Esophagus muscularis mucosa (tissue), 4 donors: ENCODE measurements at regions not wholly inside any gene's neighbourhood (a gene's known extent, or its start where the extent isn't known, plus 50 kb on each side); places are given as distances from the start of the nearest gene placed in this dataset.

Experiments
- DNase-seq: peaks from one replicate; pipeline ENCODE4 v3.0.0-alpha.2; 2017; ENCODE audit errors: extremely low spot score
- H3K27ac ChIP-seq, 4 donors: fragments of 200-600 bp; sonication (generic); replicated peaks in 1 of 4; 1 replicate in 3 of 4; 2 replicates in 1 of 4; pipeline ENCODE4 v1.5.1; 2016 to 2019; ENCODE audit warnings: mild to moderate bottlenecking in 1 of 4
- H3K27me3 ChIP-seq, 4 donors: fragments of 200-600 bp; sonication (generic); one replicate each; pipeline versions ENCODE4 v1.5.1 to v1.6.0; 2016 to 2019
- H3K36me3 ChIP-seq, 4 donors: fragments of 200-600 bp; sonication (generic); one replicate each; pipeline ENCODE4 v1.5.1; 2016 to 2019
- H3K4me1 ChIP-seq, 4 donors: fragments of 200-600 bp; sonication (generic); one replicate each; pipeline ENCODE4 v1.5.1; 2016 to 2019
- H3K4me3 ChIP-seq, 4 donors: fragments of 200-600 bp; sonication (generic); 1 replicate in 2 of 4; 2 replicates in 2 of 4; pipeline ENCODE4 v1.5.1; 2016 to 2019; ENCODE audit warnings: mild to moderate bottlenecking in 4 of 4, moderate library complexity in 1 of 4
- H3K9me3 ChIP-seq, 4 donors: fragments of 200-600 bp; sonication (generic); 1 replicate in 3 of 4; 2 replicates in 1 of 4; pipeline ENCODE4 v1.5.1; 2016 to 2019
- CTCF ChIP-seq, 3 experiments: fragments of 200-600 bp in 2 of 3; fragments of 450-650 bp in 1 of 3; sonication (generic) in 2 of 3; IDR thresholded peaks; one replicate each; pipeline ENCODE4 v1.5.1; 2017 to 2019; ENCODE audit warnings: antibody characterized with exemption in 3 of 3, mild to moderate bottlenecking in 2 of 3, moderate library complexity in 1 of 3
- EP300 ChIP-seq: sonication (generic); formaldehyde crosslinking; IDR thresholded peaks from one replicate; pipeline ENCODE4 v1.6.1; 2017; ENCODE audit warnings: antibody characterized with exemption
- POLR2A ChIP-seq: fragments of 450-650 bp; IDR thresholded peaks from one replicate; pipeline ENCODE4 v1.6.1; 2017; ENCODE audit warnings: antibody characterized with exemption, moderate library complexity, mild to moderate bottlenecking, low read depth
- POLR2AphosphoS5 ChIP-seq, 2 donors: sonication (generic); formaldehyde crosslinking; IDR thresholded peaks; one replicate each; pipeline ENCODE4 v1.6.1; 2017; ENCODE audit warnings: antibody characterized with exemption in 2 of 2
- WGBS: methylation state at CpG from one replicate; pipeline ENCODE4 v1.1.5; 2018; 5-methylcytosine and 5-hydroxymethylcytosine counted together
- intact Hi-C: fragments of 100-400 bp; cut with DNase I; formaldehyde crosslinking; loops from one replicate; pipeline ENCODE4 v1.15.1; 2023

- intact Hi-C loops = no loop called here
- no peaks in the 10 kb centered on the region for H3K9me3 ChIP-seq
- H3K4me1 ChIP-seq = no peaks in the 10 kb centered on the region
- no peak overlapping the region for H3K27ac ChIP-seq
- H3K4me3 ChIP-seq = no peak overlapping the region
- 82% methylated on average over 8 of the region's 21 CpGs for WGBS
- DNase-seq = no peak
- peaks cover 0 to 97% (median 9%) of the 10 kb centered on the region in 4 donors for H3K27me3 ChIP-seq
- no peaks in the 10 kb centered on the region for H3K36me3 ChIP-seq
- TF ChIP-seq CTCF (IDR thresholded peaks at IDR 0.05) = no peak
- TF ChIP-seq POLR2AphosphoS5 (IDR thresholded peaks at IDR 0.05) = no peak
- no peak for TF ChIP-seq POLR2A
- no peak for TF ChIP-seq EP300
Measured at GRCh38 chr7:1384113-1384415, 75.2 kb downstream of the MICALL2 start.
